ENCODE measurements at regions not wholly inside any gene's neighbourhood (a gene's known extent, or its start where the extent isn't known, plus 50 kb on each side); places are given as distances from the start of the nearest gene placed in this dataset.

GRCh38 chr2:221051162-221051561 is 520.9 kb downstream of the EPHA4 start:
- DNase-seq (ENCODE audit: low spot score), result no peak

- no peak for DNase-seq (ENCODE audit: low spot score)
Observed at GRCh38 chr2:221060376-221060775, 511.7 kb downstream of the EPHA4 start.

GRCh38 chr2:221063568-221063967 is 508.5 kb downstream of the EPHA4 start:
- DNase-seq (ENCODE audit: low spot score), result no peak

- no peak for DNase-seq (ENCODE audit: low spot score)
Observed at GRCh38 chr2:221064058-221064854, 507.8 kb downstream of the EPHA4 start.

- no peak for DNase-seq (ENCODE audit: low spot score)
Observed at GRCh38 chr2:221064880-221065279, 507.2 kb downstream of the EPHA4 start.

- no peak for DNase-seq (ENCODE audit: low spot score)
Observed at GRCh38 chr2:221068123-221068522, 504.0 kb downstream of the EPHA4 start.

GRCh38 chr2:221070106-221070505 is 502.0 kb downstream of the EPHA4 start:
- no peak for DNase-seq (ENCODE audit: low spot score)

GRCh38 chr2:221073326-221074049 is 498.6 kb downstream of the EPHA4 start:
- DNase-seq (ENCODE audit: low spot score), result no peak

GRCh38 chr2:221074238-221074637 is 497.9 kb downstream of the EPHA4 start:
- no peak for DNase-seq (ENCODE audit: low spot score)

- DNase-seq (ENCODE audit: low spot score), result no peak
Observed at GRCh38 chr2:221075203-221075602, 496.9 kb downstream of the EPHA4 start.

- no peak for DNase-seq (ENCODE audit: low spot score)
Observed at GRCh38 chr2:221077251-221077650, 494.9 kb downstream of the EPHA4 start.

- DNase-seq (ENCODE audit: low spot score), result no peak
Observed at GRCh38 chr2:221077799-221078198, 494.3 kb downstream of the EPHA4 start.

GRCh38 chr2:221085341-221085900 is 486.7 kb downstream of the EPHA4 start:
- no peak for DNase-seq (ENCODE audit: low spot score)

GRCh38 chr2:221085936-221086335 is 486.2 kb downstream of the EPHA4 start:
- DNase-seq (ENCODE audit: low spot score), result no peak

GRCh38 chr2:221087779-221088178 is 484.3 kb downstream of the EPHA4 start:
- no peak for DNase-seq (ENCODE audit: low spot score)

GRCh38 chr2:221088506-221088905 is 483.6 kb downstream of the EPHA4 start:
- no peak for DNase-seq (ENCODE audit: low spot score)

- DNase-seq (ENCODE audit: low spot score), result no peak
Observed at GRCh38 chr2:221095356-221095755, 476.7 kb downstream of the EPHA4 start.

GRCh38 chr2:221096706-221097567 is 475.2 kb downstream of the EPHA4 start:
- no peak for DNase-seq (ENCODE audit: low spot score)

- no peak for DNase-seq (ENCODE audit: low spot score)
Observed at GRCh38 chr2:221097568-221097915, 474.6 kb downstream of the EPHA4 start.

GRCh38 chr2:221097949-221098348 is 474.2 kb downstream of the EPHA4 start:
- no peak for DNase-seq (ENCODE audit: low spot score)

GRCh38 chr2:221100467-221101089 is 471.5 kb downstream of the EPHA4 start:
- no peak for DNase-seq (ENCODE audit: low spot score)

All from Ammon's horn (tissue), 1 donor.